Bronchial epithelial cell (primary cell): ENCODE measurements at regions not wholly inside any gene's neighbourhood (a gene's known extent, or its start where the extent isn't known, plus 50 kb on each side); places are given as distances from the start of the nearest gene placed in this dataset.
A peak's percentile ranks its signal among the peaks of the same experiment; 100 is the strongest.

ENCODE experiments used
- DNase-seq: peaks from one replicate; pipeline ENCODE4 v3.0.0-alpha.2; 2010; ENCODE audit warnings: low read depth
- FAIRE-seq: peaks from 2 replicates; lab custom pipeline; 2011; peaks lifted over from hg19 to GRCh38; lab: Jason Lieb, UNC
- H3K27me3 ChIP-seq: 2 replicates; pipeline ENCODE4 v1.5.1; 2011; ENCODE audit warnings: low read length; ENCODE audit not compliant: control insufficient read depth, insufficient read depth
- H3K36me3 ChIP-seq: 2 replicates; pipeline ENCODE4 v1.5.1; 2011; ENCODE audit warnings: low read length; ENCODE audit not compliant: control insufficient read depth, insufficient read depth
- H3K4me3 ChIP-seq: 2 replicates; pipeline ENCODE4 v1.5.1; 2011; ENCODE audit warnings: mild to moderate bottlenecking, low read depth, low read length, control low read depth
- CTCF ChIP-seq: IDR thresholded peaks from 2 replicates; pipeline ENCODE4 v1.5.1; 2011; ENCODE audit warnings: mild to moderate bottlenecking, moderate library complexity, low read length, control low read depth, inconsistent platforms; ENCODE audit not compliant: insufficient read depth, severe bottlenecking

DNA sequence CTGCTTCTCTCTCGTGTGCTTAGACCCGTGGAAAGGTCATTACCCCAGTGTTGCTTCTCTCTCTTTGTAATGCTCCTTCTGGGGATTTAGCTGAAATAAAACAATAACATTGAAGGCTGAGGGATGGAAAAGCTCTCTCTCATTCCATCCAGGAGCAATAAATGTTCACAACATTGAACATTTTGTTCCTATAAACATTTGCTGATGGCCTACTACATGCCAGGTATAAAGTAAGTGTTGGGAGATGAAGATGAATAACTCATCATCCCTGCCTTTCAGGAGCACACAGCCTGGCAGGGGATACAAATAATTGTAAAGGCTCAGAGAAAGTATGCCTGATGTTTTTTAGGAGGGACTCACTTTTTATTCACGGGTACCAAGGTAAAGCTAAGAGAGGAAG is 158.1 kb downstream of the KDR start:
- H3K27me3 ChIP-seq = no peaks in the 10 kb centered on the region
- no peak for TF ChIP-seq CTCF
- no peaks in the 10 kb centered on the region for H3K36me3 ChIP-seq
- no peak overlapping the region for H3K4me3 ChIP-seq
- no peak for DNase-seq
- FAIRE-seq = peak; percentile 60

DNA sequence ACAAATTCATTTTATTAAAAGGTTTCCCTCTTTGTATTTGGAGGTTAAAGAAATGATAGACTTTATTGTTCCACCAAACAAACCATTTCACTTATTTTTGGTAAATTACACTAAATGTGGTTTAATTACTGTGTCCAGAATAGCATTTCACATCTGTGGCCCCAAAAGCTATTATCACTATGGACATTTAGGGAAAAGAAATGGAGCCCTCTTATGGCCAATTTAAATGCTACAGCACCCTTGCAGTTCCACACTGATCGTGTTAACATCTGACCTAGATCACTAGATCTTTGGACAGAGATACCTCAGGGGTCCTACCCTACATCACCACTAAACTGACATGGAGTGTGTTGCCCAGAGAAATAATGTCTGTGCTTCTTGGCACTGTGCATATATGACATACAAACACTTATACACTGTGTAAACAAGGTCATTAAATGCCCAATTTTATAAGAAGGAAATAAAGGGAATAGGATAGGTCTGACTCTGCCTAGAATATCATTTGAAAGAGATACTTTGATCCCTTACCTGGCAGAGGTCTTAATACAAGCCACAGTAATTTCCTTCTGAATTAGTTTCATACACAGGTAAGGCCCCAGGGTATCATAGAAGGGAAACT is 163.9 kb downstream of the KDR start:
- peak; percentile 33 for DNase-seq
- Histone ChIP-seq H3K4me3 (no peak overlapping the region), H3K27me3 (no peaks in the 10 kb centered on the region), H3K36me3 (no peaks in the 10 kb centered on the region)
- peak; percentile 57 for TF ChIP-seq CTCF
- FAIRE-seq = no peak

GRCh38 chr4:54959651-54960116 is 165.7 kb downstream of the KDR start:
- DNase-seq (no peak), FAIRE-seq (no peak)
- no peak for TF ChIP-seq CTCF
- Histone ChIP-seq H3K36me3 (no peaks in the 10 kb centered on the region), H3K27me3 (no peaks in the 10 kb centered on the region), H3K4me3 (no peak overlapping the region)

- no peaks in the 10 kb centered on the region for H3K27me3 ChIP-seq
- H3K36me3 ChIP-seq = no peaks in the 10 kb centered on the region
- FAIRE-seq = no peak
- no peak for DNase-seq
- no peak overlapping the region for H3K4me3 ChIP-seq
- no peak for TF ChIP-seq CTCF
Measured at GRCh38 chr4:54959131-54959530, 166.3 kb downstream of the KDR start.

DNA sequence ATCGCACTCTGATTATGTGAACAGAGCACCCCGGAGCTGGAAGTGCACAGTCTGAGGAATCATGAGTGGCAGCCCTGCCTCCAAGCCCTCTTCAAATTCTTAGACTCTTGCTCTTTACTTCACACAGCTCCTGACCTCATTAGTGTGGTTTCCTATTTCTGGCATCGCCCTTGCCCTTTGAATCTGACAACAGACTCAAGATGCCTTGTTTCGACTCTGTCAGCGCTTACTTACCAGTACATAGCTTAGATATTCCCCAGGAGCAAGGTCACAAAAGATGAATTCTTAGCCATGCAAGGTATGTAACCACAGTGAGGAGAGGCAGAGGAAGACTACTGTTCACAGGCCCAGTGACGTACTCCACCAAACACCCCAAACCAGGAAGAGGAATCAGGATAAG is 167.2 kb downstream of the KDR start:
- FAIRE-seq = no peak
- TF ChIP-seq CTCF = no peak
- H3K4me3 ChIP-seq = no peak overlapping the region
- H3K27me3 ChIP-seq = no peaks in the 10 kb centered on the region
- no peak for DNase-seq
- no peaks in the 10 kb centered on the region for H3K36me3 ChIP-seq
